GM18511 (cell line): ENCODE measurements at regions not wholly inside any gene's neighbourhood (a gene's known extent, or its start where the extent isn't known, plus 50 kb on each side); places are given as distances from the start of the nearest gene placed in this dataset.

Experiments
- ATAC-seq: cut with Tn5 transposase; IDR thresholded peaks from one replicate; pipeline ENCODE4 v1.9.1; 2021; ENCODE audit warnings: mild to moderate bottlenecking, moderate library complexity; ENCODE audit not compliant: unreplicated experiment

GRCh38 chr17:74149597-74150427, 53.7 kb upstream of the RPL38 start:
- ATAC-seq = no peak

- ATAC-seq = no peak
Measured at GRCh38 chr17:74150428-74151025, 53.0 kb upstream of the RPL38 start.

GRCh38 chr17:74151551-74152315, 51.7 kb upstream of the RPL38 start:
- ATAC-seq = no peak

- no peak for ATAC-seq
Measured at GRCh38 chr17:74152591-74153455, 50.7 kb upstream of the RPL38 start.

GRCh38 chr17:74153456-74153810, 50.0 kb upstream of the RPL38 start:
- no peak for ATAC-seq
